Natural killer cell (primary cell): ENCODE measurements at regions not wholly inside any gene's neighbourhood (a gene's known extent, or its start where the extent isn't known, plus 50 kb on each side); places are given as distances from the start of the nearest gene placed in this dataset.

Source experiments
- ATAC-seq, 3 donors: fragments of 150-1000 bp in 2 of 3; fragments of 200-7000 bp in 1 of 3; cut with Tn5 transposase; 1 replicate in 1 of 3; 2 replicates in 2 of 3; pipeline ENCODE4 v1.10.0; 2021; ENCODE audit warnings: mild to moderate bottlenecking in 2 of 3, moderate library complexity in 2 of 3
- DNase-seq, 2 donors: peaks; one replicate each; pipeline versions ENCODE4 v3.0.0 to v3.0.0-alpha.2; 2013 to 2021; ENCODE audit warnings: mixed read lengths in 1 of 2
- H3K27ac ChIP-seq: one replicate; pipeline ENCODE4 v1.5.1; 2013; ENCODE audit warnings: mild to moderate bottlenecking, low read length
- H3K27me3 ChIP-seq: one replicate; pipeline ENCODE4 v1.6.1; 2013; ENCODE audit warnings: low read length; ENCODE audit not compliant: control insufficient read depth, insufficient read depth
- H3K36me3 ChIP-seq: one replicate; pipeline ENCODE4 v1.6.1; 2013; ENCODE audit warnings: low read length; ENCODE audit not compliant: control insufficient read depth, insufficient read depth
- H3K4me1 ChIP-seq: one replicate; pipeline ENCODE4 v1.6.1; 2013; ENCODE audit warnings: low read length; ENCODE audit not compliant: control insufficient read depth, insufficient read depth
- H3K4me3 ChIP-seq: one replicate; pipeline ENCODE4 v1.5.1; 2013; ENCODE audit warnings: low read length
- H3K9me3 ChIP-seq: one replicate; pipeline ENCODE4 v1.6.1; 2013; ENCODE audit warnings: low read length; ENCODE audit not compliant: control insufficient read depth, insufficient read depth
- H3K27ac Mint-ChIP-seq, 2 donors: one replicate each; pipeline ENCODE4 v1.8.0; 2022; ENCODE audit warnings: mild to moderate bottlenecking in 2 of 2, mixed read lengths in 2 of 2, moderate library complexity in 1 of 2
- H3K27me3 Mint-ChIP-seq, 2 donors: one replicate each; pipeline ENCODE4 v1.8.0; 2022; ENCODE audit warnings: low read depth in 2 of 2, mixed read lengths in 2 of 2
- H3K36me3 Mint-ChIP-seq: one replicate; pipeline ENCODE4 v1.8.0; 2022; ENCODE audit warnings: mixed read lengths
- H3K4me1 Mint-ChIP-seq, 2 donors: one replicate each; pipeline ENCODE4 v1.8.0; 2022; ENCODE audit warnings: mixed read lengths in 2 of 2
- H3K4me3 Mint-ChIP-seq: one replicate; pipeline ENCODE4 v1.8.0; 2022; ENCODE audit warnings: mild to moderate bottlenecking, moderate library complexity, mixed read lengths
- H3K9me3 Mint-ChIP-seq, 2 donors: one replicate each; pipeline ENCODE4 v1.8.0; 2022; ENCODE audit warnings: mixed read lengths in 2 of 2
- CTCF ChIP-seq: fragments of 200-600 bp; IDR thresholded peaks from one replicate; pipeline ENCODE4 v1.8.0; 2022; ENCODE audit warnings: antibody characterized with exemption
- WGBS: methylation state at CpG from one replicate; pipeline ENCODE4 v1.1.7; 2013; ENCODE audit warnings: missing lambda C conversion rate; ENCODE audit not compliant: insufficient coverage; 5-methylcytosine and 5-hydroxymethylcytosine counted together
- intact Hi-C: fragments of 100-400 bp; cut with micrococcal nuclease; formaldehyde crosslinking; loops from one replicate; pipeline ENCODE4 v1.14.2; 2022

GRCh38 chr9:106648799-106649198 lies 214.2 kb upstream of the ZNF462 start:
- Histone ChIP-seq H3K27ac (no peak overlapping the region), H3K36me3 (no peaks in the 10 kb centered on the region), H3K4me3 (no peak overlapping the region), H3K9me3 (no peaks in the 10 kb centered on the region), H3K27me3 (no peaks in the 10 kb centered on the region), H3K4me1 (no peaks in the 10 kb centered on the region)
- no peaks in the 10 kb centered on the region for H3K4me1 Mint-ChIP-seq
- H3K36me3 Mint-ChIP-seq, result no peaks in the 10 kb centered on the region
- DNase-seq (no peak), ATAC-seq (no peak)
- no peak overlapping the region for H3K27ac Mint-ChIP-seq
- H3K27me3 Mint-ChIP-seq, result peaks cover 0 to 4% of the 10 kb centered on the region in 2 donors
- intact Hi-C loops, result no loop called here
- TF ChIP-seq CTCF, result no peak
- peaks cover 3 to 4% of the 10 kb centered on the region in 2 donors for H3K9me3 Mint-ChIP-seq
- 37% methylated on average over 2 of the region's 2 CpGs for WGBS
- H3K4me3 Mint-ChIP-seq, result no peak overlapping the region

- H3K27me3 ChIP-seq, result no peaks in the 10 kb centered on the region
- H3K9me3 ChIP-seq, result no peaks in the 10 kb centered on the region
- no peak overlapping the region for H3K4me3 Mint-ChIP-seq
- no peaks in the 10 kb centered on the region for H3K4me1 Mint-ChIP-seq
- H3K9me3 Mint-ChIP-seq, result peaks cover 5 to 9% of the 10 kb centered on the region in 2 donors
- H3K36me3 ChIP-seq, result no peaks in the 10 kb centered on the region
- intact Hi-C loops, result no loop called here
- peaks cover 0 to 10% of the 10 kb centered on the region in 2 donors for H3K27me3 Mint-ChIP-seq
- H3K36me3 Mint-ChIP-seq, result no peaks in the 10 kb centered on the region
- DNase-seq (no peak), ATAC-seq (no peak)
- no peak overlapping the region for H3K27ac ChIP-seq
- no peaks in the 10 kb centered on the region for H3K4me1 ChIP-seq
- 100% methylated on average over 2 of the region's 4 CpGs for WGBS
- H3K4me3 ChIP-seq, result no peak overlapping the region
- no peak for TF ChIP-seq CTCF
- no peak overlapping the region for H3K27ac Mint-ChIP-seq
Measured at GRCh38 chr9:106649664-106650063, 213.3 kb upstream of the ZNF462 start.

- Mint-ChIP-seq H3K9me3 (peaks cover 3 to 9% of the 10 kb centered on the region in 2 donors), H3K4me1 (no peaks in the 10 kb centered on the region), H3K27ac (no peak overlapping the region), H3K4me3 (no peak overlapping the region), H3K36me3 (no peaks in the 10 kb centered on the region), H3K27me3 (peaks cover 0 to 10% of the 10 kb centered on the region in 2 donors)
- intact Hi-C loops, result no loop called here
- no peak for TF ChIP-seq CTCF
- DNase-seq (no peak), ATAC-seq (no peak)
- no peaks in the 10 kb centered on the region for H3K36me3 ChIP-seq
- H3K4me1 ChIP-seq, result no peaks in the 10 kb centered on the region
- no peak overlapping the region for H3K27ac ChIP-seq
- H3K9me3 ChIP-seq, result no peaks in the 10 kb centered on the region
- no peaks in the 10 kb centered on the region for H3K27me3 ChIP-seq
- H3K4me3 ChIP-seq, result no peak overlapping the region
Measured at GRCh38 chr9:106653213-106653612, 209.8 kb upstream of the ZNF462 start.

DNA sequence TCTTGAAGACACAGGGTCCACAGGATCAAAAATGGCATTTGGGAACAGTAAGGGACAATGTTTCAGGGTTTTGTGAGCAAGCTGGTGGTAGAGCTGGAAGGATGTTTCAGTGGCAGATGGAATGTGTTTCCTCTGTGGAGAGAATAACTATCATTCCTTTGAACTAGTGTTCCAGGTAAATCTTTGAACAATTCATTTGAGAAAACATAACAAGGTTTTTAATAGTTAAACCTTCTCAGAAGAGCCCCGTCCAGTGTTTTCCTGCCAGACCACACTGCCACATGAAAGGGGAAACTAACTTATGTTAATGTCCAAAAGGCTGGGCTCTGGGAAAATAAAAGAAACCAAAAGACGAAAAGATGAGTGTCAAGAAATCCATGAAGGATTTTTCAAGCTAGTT lies 207.0 kb upstream of the ZNF462 start:
- Histone ChIP-seq H3K27ac (no peak overlapping the region), H3K4me3 (no peak overlapping the region), H3K36me3 (no peaks in the 10 kb centered on the region), H3K9me3 (no peaks in the 10 kb centered on the region), H3K27me3 (no peaks in the 10 kb centered on the region), H3K4me1 (no peaks in the 10 kb centered on the region)
- WGBS, result 57% methylated on average over 2 of the region's 2 CpGs
- ATAC-seq (no peak), DNase-seq (no peak)
- H3K27me3 Mint-ChIP-seq, result peaks cover 0 to 10% of the 10 kb centered on the region in 2 donors
- peaks cover 5 to 12% of the 10 kb centered on the region in 2 donors for H3K9me3 Mint-ChIP-seq
- no peak overlapping the region for H3K4me3 Mint-ChIP-seq
- H3K4me1 Mint-ChIP-seq, result no peaks in the 10 kb centered on the region
- no peaks in the 10 kb centered on the region for H3K36me3 Mint-ChIP-seq
- intact Hi-C loops, result no loop called here
- no peak overlapping the region for H3K27ac Mint-ChIP-seq
- TF ChIP-seq CTCF, result no peak
